ENCODE measurements at regions not wholly inside any gene's neighbourhood (a gene's known extent, or its start where the extent isn't known, plus 50 kb on each side); places are given as distances from the start of the nearest gene placed in this dataset.

DNA sequence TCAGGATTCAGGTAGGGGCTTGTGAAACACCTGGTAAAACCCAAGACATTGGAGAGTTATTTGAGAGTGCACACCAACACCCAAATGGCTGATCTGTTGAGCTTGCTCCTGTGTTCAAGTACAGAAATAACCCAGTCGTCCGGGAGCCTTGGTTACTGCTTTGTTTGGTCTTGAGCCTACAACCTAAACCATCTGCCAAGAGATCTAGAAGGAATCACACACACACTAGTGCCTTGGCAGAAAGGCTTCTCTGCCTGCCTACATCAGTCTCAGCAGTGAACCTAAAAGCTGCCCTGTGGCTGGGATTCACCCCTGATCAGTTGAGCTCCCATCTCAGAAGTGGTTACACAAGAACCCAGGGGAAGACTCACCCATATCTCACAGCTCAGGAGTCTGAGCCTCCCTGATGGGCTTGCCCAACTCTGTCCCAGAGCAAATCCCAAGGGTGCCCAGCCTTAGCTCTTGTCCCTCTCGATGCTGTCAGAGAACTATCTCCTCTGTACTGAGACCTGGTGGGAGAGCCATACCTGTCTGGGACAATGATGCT, 167.6 kb downstream of the CXCL12 start:
- TF ChIP-seq CTCF (IDR thresholded peaks at IDR 0.05) (no peak), POLR2A (IDR thresholded peaks at IDR 0.05; ENCODE audit: low read depth) (no peak), EP300 (IDR thresholded peaks at IDR 0.05) (no peak)
